H1 (cell line): ENCODE measurements at regions not wholly inside any gene's neighbourhood (a gene's known extent, or its start where the extent isn't known, plus 50 kb on each side); places are given as distances from the start of the nearest gene placed in this dataset.

ENCODE experiments used
- CTCF ChIA-PET: fragments of 300-600 bp; sonication (Branson Sonifier 250); formaldehyde crosslinking; loops from one replicate; lab custom pipeline; 2021; ENCODE audit not compliant: partially characterized antibody; lab: Charles Lee
- POLR2A ChIA-PET: fragments of 300-600 bp; sonication (Branson Sonifier 250); formaldehyde crosslinking; loops from one replicate; lab custom pipeline; 2021; ENCODE audit warnings: inconsistent platforms; ENCODE audit not compliant: partially characterized antibody; lab: Charles Lee
- DNase-seq, 2 experiments: peaks; one replicate each; pipeline versions ENCODE4 v3.0.0 to v3.0.0-alpha.2; 2010 to 2022; ENCODE audit warnings: low spot score in 2 of 2, low read depth in 1 of 2, mixed read lengths in 1 of 2
- FAIRE-seq: peaks from 2 replicates; lab custom pipeline; 2011; peaks lifted over from hg19 to GRCh38; lab: Jason Lieb, UNC
- H2AFZ ChIP-seq: 2 replicates; pipeline ENCODE4 v1.8.1; 2012; ENCODE audit warnings: low read length, inconsistent platforms
- H2AK5ac ChIP-seq: 2 replicates; pipeline ENCODE4 v1.6.1; 2013; ENCODE audit warnings: low read depth, low read length
- H2BK120ac ChIP-seq: replicated peaks from 2 replicates; pipeline ENCODE3; 2013; ENCODE audit warnings: low read depth, low read length, inconsistent platforms
- H2BK12ac ChIP-seq: 2 replicates; pipeline ENCODE4 v1.6.1; 2013; ENCODE audit warnings: low read depth, low read length
- H2BK15ac ChIP-seq: 2 replicates; pipeline ENCODE4 v1.6.1; 2013; ENCODE audit warnings: low read length
- H2BK20ac ChIP-seq: 2 replicates; pipeline ENCODE4 v1.6.1; 2013; ENCODE audit warnings: low read length
- H2BK5ac ChIP-seq: 2 replicates; pipeline ENCODE4 v1.6.1; 2013; ENCODE audit warnings: low read depth, low read length
- H3K14ac ChIP-seq: 2 replicates; pipeline ENCODE4 v1.6.1; 2013; ENCODE audit warnings: inconsistent platforms; ENCODE audit not compliant: insufficient read length
- H3K18ac ChIP-seq: 2 replicates; pipeline ENCODE4 v1.6.1; 2013; ENCODE audit warnings: low read length; ENCODE audit errors: extremely low read depth
- H3K23ac ChIP-seq: 2 replicates; pipeline ENCODE4 v1.6.1; 2013; ENCODE audit warnings: inconsistent platforms; ENCODE audit not compliant: insufficient read length
- H3K23me2 ChIP-seq: 2 replicates; pipeline ENCODE4 v1.6.1; 2013; ENCODE audit warnings: low read depth, low read length
- H3K27ac ChIP-seq: 2 replicates; pipeline ENCODE4 v1.6.1; 2011; ENCODE audit warnings: low read depth, low read length, inconsistent platforms
- H3K27me3 ChIP-seq, 4 experiments: replicated peaks in 1 of 4; 1 replicate in 1 of 4; 2 replicates in 3 of 4; pipeline versions ENCODE4 v1.6.1 to v1.8.1; 2011 to 2013; ENCODE audit warnings: low read length in 3 of 4, mild to moderate bottlenecking in 3 of 4, inconsistent platforms in 2 of 4, mixed read lengths in 2 of 4, moderate library complexity in 1 of 4; ENCODE audit not compliant: control insufficient read depth in 3 of 4, insufficient read depth in 3 of 4; ENCODE audit errors: extremely low read depth in 1 of 4
- H3K36me3 ChIP-seq, 4 experiments: 2 replicates each; pipeline versions ENCODE4 v1.6.1 to v1.8.1; 2011 to 2013; ENCODE audit warnings: mild to moderate bottlenecking in 4 of 4, low read length in 3 of 4, moderate library complexity in 2 of 4, control low read depth in 1 of 4, inconsistent platforms in 1 of 4; ENCODE audit not compliant: insufficient read depth in 4 of 4, control insufficient read depth in 2 of 4
- H3K4ac ChIP-seq: replicated peaks from 2 replicates; pipeline ENCODE3; 2013; ENCODE audit warnings: low read length, low read depth, mixed read lengths, inconsistent platforms; ENCODE audit not compliant: insufficient read length
- H3K4me1 ChIP-seq, 4 experiments: replicated peaks in 1 of 4; 1 replicate in 1 of 4; 2 replicates in 3 of 4; pipeline versions ENCODE4 v1.6.1 to v1.8.1; 2011 to 2013; ENCODE audit warnings: low read length in 3 of 4, inconsistent platforms in 2 of 4, mixed read lengths in 1 of 4; ENCODE audit not compliant: insufficient read depth in 4 of 4, control insufficient read depth in 3 of 4
- H3K4me2 ChIP-seq, 2 experiments: 2 replicates each; pipeline versions ENCODE4 v1.6.1 to v1.8.1; 2011 to 2013; ENCODE audit warnings: low read depth in 2 of 2, low read length in 2 of 2, control low read depth in 1 of 2, inconsistent platforms in 1 of 2, mild to moderate bottlenecking in 1 of 2; ENCODE audit not compliant: insufficient read depth in 1 of 2
- H3K4me3 ChIP-seq, 4 experiments: fragments of 200-600, 300-600 bp in 1 of 4; sonication (generic), shearing (Covaris generic), sonication (Bioruptor Twin) in 1 of 4; 2 replicates each; pipeline versions ENCODE4 v1.5.1 to v1.8.1; 2011 to 2016; ENCODE audit warnings: low read length in 4 of 4, low read depth in 3 of 4, control low read depth in 2 of 4, inconsistent platforms in 2 of 4, mild to moderate bottlenecking in 2 of 4, mixed read lengths in 1 of 4, moderate library complexity in 1 of 4; ENCODE audit not compliant: insufficient read depth in 2 of 4; ENCODE audit errors: extremely low read depth in 1 of 4
- H3K56ac ChIP-seq: replicated peaks from 2 replicates; pipeline ENCODE3; 2013; ENCODE audit warnings: low read depth, mild to moderate bottlenecking, mixed read lengths, low read length, inconsistent platforms; ENCODE audit not compliant: insufficient read length
- H3K79me1 ChIP-seq: 2 replicates; pipeline ENCODE4 v1.6.1; 2013; ENCODE audit warnings: low read depth, low read length, control low read depth
- H3K79me2 ChIP-seq, 2 experiments: 2 replicates each; pipeline versions ENCODE4 v1.6.1 to v1.8.1; 2012 to 2013; ENCODE audit warnings: low read length in 2 of 2, mild to moderate bottlenecking in 2 of 2, inconsistent platforms in 1 of 2; ENCODE audit not compliant: insufficient read depth in 2 of 2, control insufficient read depth in 1 of 2
- H3K9ac ChIP-seq, 4 experiments: replicated peaks in 1 of 4; 1 replicate in 1 of 4; 2 replicates in 3 of 4; pipeline versions ENCODE4 v1.6.1 to v1.8.1; 2011 to 2013; ENCODE audit warnings: low read depth in 3 of 4, low read length in 3 of 4, control low read depth in 2 of 4, mild to moderate bottlenecking in 2 of 4, moderate library complexity in 2 of 4, inconsistent platforms in 1 of 4; ENCODE audit errors: extremely low read depth in 1 of 4
- H3K9me3 ChIP-seq, 2 experiments: 2 replicates each; pipeline versions ENCODE4 v1.6.1 to v1.8.1; 2012 to 2013; ENCODE audit warnings: mild to moderate bottlenecking in 2 of 2, moderate library complexity in 2 of 2, control low read depth in 1 of 2, inconsistent platforms in 1 of 2, low read depth in 1 of 2, low read length in 1 of 2, mixed read lengths in 1 of 2; ENCODE audit not compliant: insufficient read depth in 2 of 2
- H4K20me1 ChIP-seq, 2 experiments: replicated peaks in 1 of 2; 2 replicates each; pipeline versions ENCODE3 to v1.8.1; 2011 to 2013; ENCODE audit warnings: inconsistent platforms in 2 of 2, low read length in 2 of 2, mild to moderate bottlenecking in 1 of 2; ENCODE audit not compliant: insufficient read depth in 2 of 2, control insufficient read depth in 1 of 2
- H4K5ac ChIP-seq: 2 replicates; pipeline ENCODE4 v1.6.1; 2013; ENCODE audit warnings: low read length, low read depth, mixed read lengths, inconsistent platforms; ENCODE audit not compliant: insufficient read length
- H4K8ac ChIP-seq: 2 replicates; pipeline ENCODE4 v1.8.0; 2013; ENCODE audit warnings: mild to moderate bottlenecking, moderate library complexity, low read length, inconsistent platforms; ENCODE audit not compliant: insufficient read depth; ENCODE audit errors: extremely low read depth
- H4K91ac ChIP-seq: replicated peaks from 2 replicates; pipeline ENCODE3; 2013; ENCODE audit warnings: low read length, mixed read lengths, inconsistent platforms; ENCODE audit not compliant: insufficient read length
- ASH2L ChIP-seq: fragments of 200-600, 300-600 bp; sonication (generic); IDR thresholded peaks from one replicate; pipeline ENCODE4 v1.7.1; 2017; ENCODE audit warnings: low read length
- BCL11A ChIP-seq, 2 experiments: IDR thresholded peaks; one replicate each; pipeline ENCODE4 v1.6.1; 2011; ENCODE audit warnings: low read depth in 2 of 2, low read length in 2 of 2, mild to moderate bottlenecking in 2 of 2
- NRF1 ChIP-seq: IDR thresholded peaks from 2 replicates; pipeline ENCODE4 v1.6.1; 2011; ENCODE audit warnings: mild to moderate bottlenecking, low read depth, low read length, improper control_type of control experiment
- YY1 ChIP-seq: IDR thresholded peaks from 2 replicates; pipeline ENCODE4 v1.6.1; 2011; ENCODE audit warnings: low read depth, mild to moderate bottlenecking, low read length
- WGBS, 2 experiments: shearing (Covaris generic) in 1 of 2; methylation state at CpG; one replicate each; pipeline versions ENCODE4 v1.1.6 to v1.1.7; 2013 to 2015; ENCODE audit warnings: low lambda C conversion rate in 2 of 2, mixed read lengths in 2 of 2, inconsistent platforms in 1 of 2, low coverage in 1 of 2, missing lambda C conversion rate in 1 of 2; ENCODE audit not compliant: insufficient replicate concordance in 2 of 2, insufficient coverage in 1 of 2, insufficient read length in 1 of 2; ENCODE audit errors: extremely low coverage in 1 of 2, missing lambda C conversion rate in 1 of 2; 5-methylcytosine and 5-hydroxymethylcytosine counted together

- no peak overlapping the region for H4K5ac ChIP-seq
- H2BK15ac ChIP-seq = no peak overlapping the region
- H3K18ac ChIP-seq = no peak overlapping the region
- no peaks in the 10 kb centered on the region for H3K27me3 ChIP-seq
- peak overlapping the region; percentile 62; the same call in 1 of the 2 replicates for H2AFZ ChIP-seq
- H4K8ac ChIP-seq = no peak overlapping the region
- no peak overlapping the region for H3K4ac ChIP-seq
- ChIA-PET POLR2A (no interaction called here), CTCF (no interaction called here)
- no peaks in the 10 kb centered on the region for H3K36me3 ChIP-seq
- DNase-seq (no peak), FAIRE-seq (no peak)
- no peaks in the 10 kb centered on the region for H3K9me3 ChIP-seq
- H3K79me1 ChIP-seq = no peaks in the 10 kb centered on the region
- no peak overlapping the region for H2BK20ac ChIP-seq
- H3K56ac ChIP-seq = no peak overlapping the region
- no peak overlapping the region for H3K4me2 ChIP-seq
- no peak overlapping the region for H4K91ac ChIP-seq
- H3K23ac ChIP-seq = no peak overlapping the region
- H2BK12ac ChIP-seq = no peak overlapping the region
- no peaks in the 10 kb centered on the region for H3K79me2 ChIP-seq
- H4K20me1 ChIP-seq = no peaks in the 10 kb centered on the region
- no peaks in the 10 kb centered on the region for H3K4me1 ChIP-seq
- H3K23me2 ChIP-seq = no peaks in the 10 kb centered on the region
- H3K14ac ChIP-seq = no peak overlapping the region
- no peak overlapping the region for H2BK120ac ChIP-seq
- no peak overlapping the region for H3K9ac ChIP-seq
- H3K27ac ChIP-seq = no peak overlapping the region
- H3K4me3 ChIP-seq = no peak overlapping the region
- no peak overlapping the region for H2BK5ac ChIP-seq
- H2AK5ac ChIP-seq = no peak overlapping the region
- 95% methylated on average over 3 of the region's 3 CpGs; no CpG with 5 or more reads in 1 of the 2 experiments for WGBS, 2 experiments
- TF ChIP-seq ASH2L (no peak), NRF1 (no peak), YY1 (no peak), BCL11A (IDR thresholded peaks at IDR 0.05; ENCODE audit: low read depth in 2 of 2, low read length in 2 of 2) (no peak)
Measured at GRCh38 chr9:104247899-104248460, 153.9 kb downstream of the SMC2 start.
